ENCODE measurements at regions not wholly inside any gene's neighbourhood (a gene's known extent, or its start where the extent isn't known, plus 50 kb on each side); places are given as distances from the start of the nearest gene placed in this dataset.
A peak's percentile ranks its signal among the peaks of the same experiment; 100 is the strongest.

DNA sequence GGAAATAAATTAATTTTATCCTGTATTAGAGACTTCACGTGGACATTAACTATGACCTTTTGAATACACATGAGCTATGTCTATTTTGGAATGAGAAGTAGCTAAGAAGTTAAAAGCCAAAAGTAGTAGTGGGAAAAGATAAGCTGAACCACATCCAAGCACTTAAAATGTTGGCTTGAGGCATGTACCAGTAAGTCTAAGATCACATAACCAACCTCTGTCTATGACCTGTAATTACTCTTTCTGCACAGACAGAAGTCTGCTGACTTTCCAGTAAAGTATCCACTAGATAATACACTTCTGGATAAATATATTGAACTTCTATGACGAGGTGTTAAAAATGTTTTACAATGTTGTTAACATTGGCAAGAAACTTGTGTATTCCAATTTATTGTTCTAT, 68.7 kb downstream of the LIG4 start:
- H2AFZ ChIP-seq (ENCODE audit: low read depth, low read length), result no peak overlapping the region
- no peaks in the 10 kb centered on the region for H3K27me3 ChIP-seq (ENCODE audit: insufficient read depth, low read length)
- no peaks in the 10 kb centered on the region for H3K36me3 ChIP-seq (ENCODE audit: insufficient read depth, low read length)
- peak; percentile 4 for DNase-seq (ENCODE audit: low read depth)
- Mint-ChIP-seq H3K27ac (ENCODE audit: unreplicated experiment) (no peak overlapping the region), H3K4me1 (ENCODE audit: low read depth, unreplicated experiment) (no peaks in the 10 kb centered on the region), H3K4me3 (ENCODE audit: unreplicated experiment) (no peak overlapping the region), H3K27me3 (ENCODE audit: low read depth, unreplicated experiment) (peaks cover 4% of the 10 kb centered on the region), H3K36me3 (ENCODE audit: low read depth, unreplicated experiment) (no peaks in the 10 kb centered on the region), H3K9me3 (ENCODE audit: unreplicated experiment) (peaks cover 4% of the 10 kb centered on the region)
- H3K4me3 ChIP-seq (ENCODE audit: insufficient read depth, low read depth, low read length), result no peak overlapping the region
- no peak overlapping the region for H3K9ac ChIP-seq (ENCODE audit: low read length)
- no peaks in the 10 kb centered on the region for H3K4me1 ChIP-seq (ENCODE audit: insufficient read depth, low read length)
- H4K20me1 ChIP-seq (ENCODE audit: insufficient read depth, low read length), result no peaks in the 10 kb centered on the region
- no peaks in the 10 kb centered on the region for H3K79me2 ChIP-seq (ENCODE audit: insufficient read depth, low read length)
- H3K4me2 ChIP-seq (ENCODE audit: low read length), result no peak overlapping the region
- no peak overlapping the region for H3K27ac ChIP-seq (ENCODE audit: low read depth, low read length)
- H3K9me3 ChIP-seq (ENCODE audit: insufficient read depth, low read depth, low read length), result no peaks in the 10 kb centered on the region
- no peak for FAIRE-seq
- no peak for TF ChIP-seq CTCF (IDR thresholded peaks at IDR 0.05; ENCODE audit: insufficient read depth, low read depth, low read length)
- TF ChIP-seq EZH2 (IDR thresholded peaks at IDR 0.05; ENCODE audit: insufficient read depth, low read length), result no peak

DNA sequence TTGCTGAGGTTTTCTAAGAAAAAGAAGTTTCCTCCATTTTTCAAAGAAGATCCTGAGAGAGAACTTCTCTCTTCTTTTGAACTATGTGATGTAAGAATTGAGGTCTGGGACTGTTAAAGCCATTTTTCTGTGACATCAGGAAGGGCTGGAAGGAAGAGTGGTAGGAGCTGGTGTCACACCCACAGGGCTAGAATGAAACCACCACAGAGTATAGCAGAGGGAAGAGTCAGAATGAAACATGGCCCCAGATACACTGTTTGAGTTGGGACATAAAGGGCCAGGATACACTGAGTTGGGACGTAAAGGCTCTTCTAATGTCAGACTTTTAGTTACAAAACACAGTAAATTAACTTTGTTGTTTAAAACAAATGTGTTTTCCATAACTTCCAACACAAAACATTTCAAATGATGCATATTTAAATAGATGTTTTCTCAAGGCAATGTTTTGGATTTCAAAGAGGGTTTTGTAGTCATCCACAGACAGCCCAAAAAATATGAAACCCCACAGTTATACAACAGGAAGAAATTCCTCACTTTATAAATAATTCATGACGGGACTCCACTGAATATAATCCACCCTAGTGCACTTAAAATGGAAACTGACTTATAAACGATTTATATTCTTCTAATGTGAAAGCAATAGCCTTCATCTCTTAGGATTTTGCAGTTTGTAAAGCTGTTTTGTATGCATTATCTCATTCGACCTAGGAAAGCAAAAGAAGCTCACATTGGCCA, 72.5 kb downstream of the LIG4 start:
- Histone ChIP-seq H3K27me3 (ENCODE audit: insufficient read depth, low read length) (no peaks in the 10 kb centered on the region), H3K9ac (ENCODE audit: low read length) (no peak overlapping the region), H3K4me2 (ENCODE audit: low read length) (no peak overlapping the region), H3K36me3 (ENCODE audit: insufficient read depth, low read length) (no peaks in the 10 kb centered on the region), H3K27ac (ENCODE audit: low read depth, low read length) (no peak overlapping the region), H3K9me3 (ENCODE audit: insufficient read depth, low read depth, low read length) (no peaks in the 10 kb centered on the region), H3K79me2 (ENCODE audit: insufficient read depth, low read length) (no peaks in the 10 kb centered on the region), H3K4me1 (ENCODE audit: insufficient read depth, low read length) (no peaks in the 10 kb centered on the region), H4K20me1 (ENCODE audit: insufficient read depth, low read length) (no peaks in the 10 kb centered on the region), H2AFZ (ENCODE audit: low read depth, low read length) (no peak overlapping the region), H3K4me3 (ENCODE audit: insufficient read depth, low read depth, low read length) (no peak overlapping the region)
- H3K9me3 Mint-ChIP-seq (ENCODE audit: unreplicated experiment), result peaks cover 3% of the 10 kb centered on the region
- H3K4me3 Mint-ChIP-seq (ENCODE audit: unreplicated experiment), result no peak overlapping the region
- peaks cover 4% of the 10 kb centered on the region for H3K27me3 Mint-ChIP-seq (ENCODE audit: low read depth, unreplicated experiment)
- H3K36me3 Mint-ChIP-seq (ENCODE audit: low read depth, unreplicated experiment), result no peaks in the 10 kb centered on the region
- H3K27ac Mint-ChIP-seq (ENCODE audit: unreplicated experiment), result no peak overlapping the region
- H3K4me1 Mint-ChIP-seq (ENCODE audit: low read depth, unreplicated experiment), result no peaks in the 10 kb centered on the region
- TF ChIP-seq CTCF (IDR thresholded peaks at IDR 0.05; ENCODE audit: insufficient read depth, low read depth, low read length), result no peak
- no peak for TF ChIP-seq EZH2 (IDR thresholded peaks at IDR 0.05; ENCODE audit: insufficient read depth, low read length)
- DNase-seq (ENCODE audit: low read depth) (no peak), FAIRE-seq (no peak)

GRCh38 chr13:108137176-108137575, 78.2 kb downstream of the LIG4 start:
- H3K4me3 ChIP-seq (ENCODE audit: insufficient read depth, low read depth, low read length), result no peak overlapping the region
- no peaks in the 10 kb centered on the region for H3K27me3 Mint-ChIP-seq (ENCODE audit: low read depth, unreplicated experiment)
- no peaks in the 10 kb centered on the region for H3K27me3 ChIP-seq (ENCODE audit: insufficient read depth, low read length)
- no peak for DNase-seq (ENCODE audit: low read depth)
- H3K79me2 ChIP-seq (ENCODE audit: insufficient read depth, low read length), result no peaks in the 10 kb centered on the region
- H3K4me1 Mint-ChIP-seq (ENCODE audit: low read depth, unreplicated experiment), result no peaks in the 10 kb centered on the region
- TF ChIP-seq CTCF (IDR thresholded peaks at IDR 0.05; ENCODE audit: insufficient read depth, low read depth, low read length), result no peak
- no peak for TF ChIP-seq EZH2 (IDR thresholded peaks at IDR 0.05; ENCODE audit: insufficient read depth, low read length)
- H3K4me1 ChIP-seq (ENCODE audit: insufficient read depth, low read length), result no peaks in the 10 kb centered on the region
- no peaks in the 10 kb centered on the region for H3K36me3 ChIP-seq (ENCODE audit: insufficient read depth, low read length)
- H4K20me1 ChIP-seq (ENCODE audit: insufficient read depth, low read length), result no peaks in the 10 kb centered on the region
- H3K9me3 ChIP-seq (ENCODE audit: insufficient read depth, low read depth, low read length), result no peaks in the 10 kb centered on the region
- no peak overlapping the region for H3K9ac ChIP-seq (ENCODE audit: low read length)
- no peak for FAIRE-seq
- no peak overlapping the region for H3K27ac Mint-ChIP-seq (ENCODE audit: unreplicated experiment)
- no peak overlapping the region for H3K27ac ChIP-seq (ENCODE audit: low read depth, low read length)
- no peak overlapping the region for H3K4me2 ChIP-seq (ENCODE audit: low read length)
- no peaks in the 10 kb centered on the region for H3K36me3 Mint-ChIP-seq (ENCODE audit: low read depth, unreplicated experiment)
- H3K4me3 Mint-ChIP-seq (ENCODE audit: unreplicated experiment), result no peak overlapping the region
- H3K9me3 Mint-ChIP-seq (ENCODE audit: unreplicated experiment), result no peaks in the 10 kb centered on the region
- H2AFZ ChIP-seq (ENCODE audit: low read depth, low read length), result no peak overlapping the region

Measured in astrocyte (in vitro differentiated cells and primary cell).